K562 (cell line): ENCODE measurements at regions not wholly inside any gene's neighbourhood (a gene's known extent, or its start where the extent isn't known, plus 50 kb on each side); places are given as distances from the start of the nearest gene placed in this dataset.

Experiments
- ATAC-seq: fragments of 200-7000 bp; cut with Tn5 transposase; 3 replicates; pipeline ENCODE4 v1.9.1; 2020; ENCODE audit warnings: moderate library complexity
- BruUV-seq: library from RNA; stranded (reverse); fragments of 400-500 nt; replicated peaks from 2 replicates; lab custom pipeline; 2021; lab: Mats Ljungman, UMichigan
- CTCF ChIA-PET: fragments of 300-600 bp; formaldehyde crosslinking; extraction: SDS; loops from one replicate; lab custom pipeline; 2021; ENCODE audit warnings: low intra/inter-chr PET ratio; lab: Yijun Ruan, JAX
- POLR2A ChIA-PET: fragments of 300-600, 350-650 bp; sonication (Branson Sonifier 250); formaldehyde crosslinking; extraction: SDS; loops from one replicate; lab custom pipeline; 2021; ENCODE audit warnings: antibody characterized with exemption, inconsistent platforms; lab: Yijun Ruan, JAX
- DNase-seq, 4 experiments: peaks; one replicate each; pipeline versions ENCODE4 v3.0.0 to v3.0.0-alpha.2; 2011 to 2018; ENCODE audit warnings: low spot score in 3 of 4, mixed read lengths in 3 of 4; ENCODE audit errors: extremely low read depth in 1 of 4
- FAIRE-seq: peaks from 2 replicates; lab custom pipeline; 2011; peaks lifted over from hg19 to GRCh38; lab: Jason Lieb, UNC
- H2AFZ ChIP-seq: 2 replicates; pipeline ENCODE4 v1.6.0; 2011; ENCODE audit warnings: low read depth, low read length, control low read depth, inconsistent platforms
- H3K27ac ChIP-seq: fragments of 200-600 bp; 3 replicates; pipeline ENCODE4 v1.8.0; 2011; ENCODE audit warnings: low read depth, mild to moderate bottlenecking, control low read depth, inconsistent platforms, low read length, moderate library complexity, mixed read lengths; ENCODE audit errors: extremely low read depth
- H3K27me3 ChIP-seq, 2 experiments: fragments of 300-600 bp in 1 of 2; 2 replicates in 1 of 2; 3 replicates in 1 of 2; pipeline versions ENCODE4 v1.6.0 to v1.8.0; 2011; ENCODE audit warnings: inconsistent platforms in 2 of 2, low read length in 2 of 2, mild to moderate bottlenecking in 1 of 2, mixed read lengths in 1 of 2, moderate library complexity in 1 of 2; ENCODE audit not compliant: control insufficient read depth in 2 of 2, insufficient read depth in 2 of 2
- H3K36me3 ChIP-seq: fragments of 300-600 bp; 3 replicates; pipeline ENCODE4 v1.8.0; 2011; ENCODE audit warnings: mild to moderate bottlenecking, low read length, inconsistent platforms; ENCODE audit not compliant: control insufficient read depth, insufficient read depth
- H3K4me1 ChIP-seq, 2 experiments: fragments of 200-600 bp in 1 of 2; replicated peaks in 1 of 2; 2 replicates in 1 of 2; 3 replicates in 1 of 2; pipeline versions ENCODE4 v1.5.1 to v1.8.0; 2011; ENCODE audit warnings: inconsistent platforms in 2 of 2, low read length in 2 of 2, mild to moderate bottlenecking in 1 of 2, mixed read lengths in 1 of 2, moderate library complexity in 1 of 2; ENCODE audit not compliant: control insufficient read depth in 2 of 2, insufficient read depth in 2 of 2
- H3K4me2 ChIP-seq: 2 replicates; pipeline ENCODE4 v1.6.1; 2011; ENCODE audit warnings: low read length, control low read depth, inconsistent platforms, mixed read lengths; ENCODE audit not compliant: insufficient read depth
- H3K4me3 ChIP-seq: fragments of 200-600 bp; sonication (generic), shearing (Covaris generic); 2 replicates; pipeline ENCODE4 v1.5.1; 2016; ENCODE audit warnings: control low read depth, inconsistent platforms
- H3K79me2 ChIP-seq: fragments of 200-600 bp; 3 replicates; pipeline ENCODE4 v1.8.0; 2011; ENCODE audit warnings: low read length, inconsistent platforms; ENCODE audit not compliant: control insufficient read depth, insufficient read depth
- H3K9ac ChIP-seq, 2 experiments: 2 replicates each; pipeline versions ENCODE4 v1.6.0 to v1.6.1; 2011; ENCODE audit warnings: low read depth in 2 of 2, low read length in 2 of 2, control low read depth in 1 of 2, inconsistent platforms in 1 of 2, mild to moderate bottlenecking in 1 of 2, mixed read lengths in 1 of 2; ENCODE audit not compliant: insufficient read depth in 1 of 2
- H3K9me1 ChIP-seq: one replicate; pipeline ENCODE4 v1.6.0; 2011; ENCODE audit warnings: inconsistent platforms, mild to moderate bottlenecking, low read length, moderate library complexity; ENCODE audit not compliant: control insufficient read depth, insufficient read depth
- H3K9me3 ChIP-seq: replicated peaks from 2 replicates; pipeline ENCODE4 v1.5.1; 2011; ENCODE audit warnings: low read depth, low read length, inconsistent platforms; ENCODE audit not compliant: control insufficient read depth, insufficient read depth
- H4K20me1 ChIP-seq: replicated peaks from 2 replicates; pipeline ENCODE4 v1.6.1; 2011; ENCODE audit warnings: low read length, inconsistent platforms, mixed read lengths; ENCODE audit not compliant: control insufficient read depth, insufficient read depth
- CBFB ChIP-seq: sonication (generic); formaldehyde crosslinking; IDR thresholded peaks from 2 replicates; pipeline ENCODE4 v1.4.0; 2020; ENCODE audit warnings: mild to moderate bottlenecking, missing genetic modification reagents
- EGR1 ChIP-seq: fragments of 450-650 bp; conservative IDR thresholded peaks from 2 replicates; pipeline ENCODE4 v1.6.1; 2017; ENCODE audit warnings: mild to moderate bottlenecking
- GATAD2A ChIP-seq: fragments of 450-650 bp; IDR thresholded peaks from 2 replicates; pipeline ENCODE4 v1.6.1; 2017
- HDAC2 ChIP-seq: fragments of 450-650 bp; IDR thresholded peaks from 2 replicates; pipeline ENCODE4 v1.6.1; 2016; ENCODE audit warnings: mild to moderate bottlenecking
- SRSF9 ChIP-seq: fragments of 200-400 bp; formaldehyde crosslinking; IDR thresholded peaks from 2 replicates; pipeline ENCODE4 v1.6.1; 2017; ENCODE audit warnings: low read depth, low read length, borderline replicate concordance
- ZNF274 ChIP-seq: IDR thresholded peaks from 2 replicates; pipeline ENCODE4 v1.6.1; 2011; ENCODE audit warnings: low read depth, mild to moderate bottlenecking, low read length, moderate library complexity, borderline replicate concordance
- ZNF778 ChIP-seq: fragments of 450-650 bp; formaldehyde crosslinking; IDR thresholded peaks from 2 replicates; pipeline ENCODE4 v1.4.0; 2020; ENCODE audit warnings: mild to moderate bottlenecking, moderate library complexity
- in situ Hi-C: fragments of 300-500 bp; cut with MboI; formaldehyde crosslinking; loops from 4 replicates; pipeline ENCODE4 v1.15.0; 2018; ENCODE audit warnings: inconsistent platforms, mixed read lengths
- intact Hi-C: fragments of 100-400 bp; cut with micrococcal nuclease; formaldehyde crosslinking; loops from 2 replicates; pipeline ENCODE4 v1.14.2; 2022
- TF ChIP-seq, protein P1 (sequence below): fragments of 250-450 bp; sonication (Bioruptor Pico); IDR thresholded peaks from 2 replicates; pipeline ENCODE4 v1.6.1; 2021; ENCODE audit warnings: mild to moderate bottlenecking
- TF ChIP-seq, protein P2 (sequence below): sonication (generic); formaldehyde crosslinking; IDR thresholded peaks from 2 replicates; pipeline ENCODE4 v1.8.0; 2022; ENCODE audit warnings: missing genetic modification reagents, mild to moderate bottlenecking, borderline replicate concordance

DNA sequence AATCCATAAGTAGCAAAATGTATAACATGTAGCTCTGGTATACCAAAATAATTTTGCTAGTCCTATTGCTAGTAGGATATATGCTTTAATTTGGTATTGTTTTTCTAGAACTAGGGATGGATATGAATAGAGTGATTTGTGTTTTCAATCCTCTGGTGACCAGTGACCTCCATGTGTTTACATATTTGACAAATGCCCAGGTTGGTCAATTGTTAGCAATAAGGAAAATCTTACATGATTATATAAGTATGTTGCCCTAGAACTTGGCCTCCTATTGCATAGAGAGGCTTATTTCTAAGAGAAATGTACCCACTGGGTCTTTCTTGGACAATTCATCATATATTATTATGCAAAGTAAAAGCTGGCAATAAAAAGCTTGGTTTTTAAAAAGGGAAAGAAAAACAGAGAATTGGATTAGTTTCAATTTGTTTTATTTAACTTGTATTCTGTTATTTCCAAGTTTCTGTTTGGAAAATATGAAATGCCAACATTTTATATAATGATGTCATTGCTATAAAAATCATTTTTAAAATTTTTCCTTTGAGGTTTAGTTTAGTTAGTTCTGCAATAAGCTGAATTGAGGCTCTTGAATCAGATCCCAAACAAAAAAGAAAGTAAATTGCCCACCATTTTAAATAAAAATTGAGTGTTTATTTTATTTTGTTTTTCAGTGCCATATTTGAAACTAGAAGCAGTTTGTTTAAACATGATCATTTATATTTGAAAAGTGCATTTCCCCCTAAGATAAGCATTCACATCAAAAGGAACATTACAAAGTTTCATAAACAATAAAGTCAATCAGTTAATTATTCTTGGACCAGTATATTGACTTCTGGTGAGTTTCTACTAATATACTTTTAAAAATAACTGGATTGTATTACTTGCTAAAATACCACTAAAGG, 210.9 kb downstream of the ZC3H11B start:
- no TSS peak for BruUV-seq
- H3K9me1 ChIP-seq, result no peaks in the 10 kb centered on the region
- in situ Hi-C loops (no loop called here), intact Hi-C loops (loop anchor here (10.0 kb wide), 1 partner anchor 57 kb away; no protein-coding TSS in a partner anchor)
- no peaks in the 10 kb centered on the region for H3K79me2 ChIP-seq
- FAIRE-seq, result no peak
- H2AFZ ChIP-seq, result no peak overlapping the region
- no peak for ATAC-seq
- H3K4me3 ChIP-seq, result no peak overlapping the region
- TF ChIP-seq, protein P1, sequence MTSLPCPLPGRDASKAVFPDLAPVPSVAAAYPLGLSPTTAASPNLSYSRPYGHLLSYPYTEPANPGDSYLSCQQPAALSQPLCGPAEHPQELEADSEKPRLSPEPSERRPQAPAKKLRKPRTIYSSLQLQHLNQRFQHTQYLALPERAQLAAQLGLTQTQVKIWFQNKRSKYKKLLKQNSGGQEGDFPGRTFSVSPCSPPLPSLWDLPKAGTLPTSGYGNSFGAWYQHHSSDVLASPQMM (CRISPR knock-in tag), result no peak
- no peak for TF ChIP-seq SRSF9
- no peak for TF ChIP-seq GATAD2A
- no peak for TF ChIP-seq CBFB (CRISPR knock-in tag)
- TF ChIP-seq ZNF778 (CRISPR knock-in tag), result no peak
- TF ChIP-seq, protein P2, sequence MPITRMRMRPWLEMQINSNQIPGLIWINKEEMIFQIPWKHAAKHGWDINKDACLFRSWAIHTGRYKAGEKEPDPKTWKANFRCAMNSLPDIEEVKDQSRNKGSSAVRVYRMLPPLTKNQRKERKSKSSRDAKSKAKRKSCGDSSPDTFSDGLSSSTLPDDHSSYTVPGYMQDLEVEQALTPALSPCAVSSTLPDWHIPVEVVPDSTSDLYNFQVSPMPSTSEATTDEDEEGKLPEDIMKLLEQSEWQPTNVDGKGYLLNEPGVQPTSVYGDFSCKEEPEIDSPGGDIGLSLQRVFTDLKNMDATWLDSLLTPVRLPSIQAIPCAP (CRISPR knock-in tag), result no peak
- TF ChIP-seq ZNF274, result no peak
- TF ChIP-seq HDAC2, result no peak
- TF ChIP-seq EGR1, result no peak
- H3K4me2 ChIP-seq, result no peak overlapping the region
- H3K36me3 ChIP-seq, result no peaks in the 10 kb centered on the region
- ChIA-PET POLR2A (no interaction called here), CTCF (no interaction called here)
- H3K9me3 ChIP-seq, result no peaks in the 10 kb centered on the region; the same call in 1 of the 2 replicates
- no peaks in the 10 kb centered on the region for H4K20me1 ChIP-seq
- H3K27me3 ChIP-seq, result no peaks in the 10 kb centered on the region
- no peak overlapping the region for H3K9ac ChIP-seq
- H3K27ac ChIP-seq, result no peak overlapping the region
- DNase-seq, result no peak
- H3K4me1 ChIP-seq, result no peaks in the 10 kb centered on the region
